ENCODE measurements at regions not wholly inside any gene's neighbourhood (a gene's known extent, or its start where the extent isn't known, plus 50 kb on each side); places are given as distances from the start of the nearest gene placed in this dataset.

- H3K4me3 Mint-ChIP-seq = no peak overlapping the region
- TF ChIP-seq CTCF (conservative IDR thresholded peaks at IDR 0.05) = no peak
- H3K4me1 Mint-ChIP-seq = no peaks in the 10 kb centered on the region
- peaks cover 2% of the 10 kb centered on the region for H3K9me3 Mint-ChIP-seq
- no peaks in the 10 kb centered on the region for H3K27me3 Mint-ChIP-seq (ENCODE audit: low read depth)
- no peak for DNase-seq (ENCODE audit: low read depth, low spot score)
- no peaks in the 10 kb centered on the region for H3K36me3 Mint-ChIP-seq (ENCODE audit: low read depth)
- H3K27ac Mint-ChIP-seq (ENCODE audit: unreplicated experiment) = no peak overlapping the region
These were observed 511.9 kb downstream of the PYDC2 start for GRCh38 chr3:191972714-191973398.

GRCh38 chr3:191973820-191974219 is 512.9 kb downstream of the PYDC2 start:
- Mint-ChIP-seq H3K4me1 (no peaks in the 10 kb centered on the region), H3K9me3 (peaks cover 6% of the 10 kb centered on the region), H3K27me3 (ENCODE audit: low read depth) (no peaks in the 10 kb centered on the region), H3K4me3 (no peak overlapping the region), H3K27ac (ENCODE audit: unreplicated experiment) (no peak overlapping the region), H3K36me3 (ENCODE audit: low read depth) (no peaks in the 10 kb centered on the region)
- TF ChIP-seq CTCF (conservative IDR thresholded peaks at IDR 0.05) = no peak
- no peak for DNase-seq (ENCODE audit: low read depth, low spot score)

GRCh38 chr3:191975936-191976335 is 515.0 kb downstream of the PYDC2 start:
- H3K27ac Mint-ChIP-seq (ENCODE audit: unreplicated experiment) = no peak overlapping the region

GRCh38 chr3:191980443-191980842 is 519.5 kb downstream of the PYDC2 start:
- Mint-ChIP-seq H3K36me3 (ENCODE audit: low read depth) (peaks cover 3% of the 10 kb centered on the region), H3K4me3 (no peak overlapping the region), H3K4me1 (no peaks in the 10 kb centered on the region), H3K9me3 (peaks cover 13% of the 10 kb centered on the region), H3K27me3 (ENCODE audit: low read depth) (no peaks in the 10 kb centered on the region), H3K27ac (ENCODE audit: unreplicated experiment) (no peak overlapping the region)
- TF ChIP-seq CTCF (conservative IDR thresholded peaks at IDR 0.05) = no peak
- no peak for DNase-seq (ENCODE audit: low read depth, low spot score)

More at GRCh38 chr3:191975936-191976335, 515.0 kb downstream of the PYDC2 start:
- Mint-ChIP-seq H3K4me1 (no peaks in the 10 kb centered on the region), H3K4me3 (no peak overlapping the region), H3K36me3 (ENCODE audit: low read depth) (peaks cover 3% of the 10 kb centered on the region), H3K27me3 (ENCODE audit: low read depth) (no peaks in the 10 kb centered on the region), H3K9me3 (peaks cover 13% of the 10 kb centered on the region)
- DNase-seq (ENCODE audit: low read depth, low spot score) = no peak
- no peak for TF ChIP-seq CTCF (conservative IDR thresholded peaks at IDR 0.05)

- no peak overlapping the region for H3K4me3 Mint-ChIP-seq
- TF ChIP-seq CTCF (conservative IDR thresholded peaks at IDR 0.05) = no peak
- peaks cover 3% of the 10 kb centered on the region for H3K36me3 Mint-ChIP-seq (ENCODE audit: low read depth)
- DNase-seq (ENCODE audit: low read depth, low spot score) = no peak
- H3K9me3 Mint-ChIP-seq = peaks cover 13% of the 10 kb centered on the region
- no peaks in the 10 kb centered on the region for H3K27me3 Mint-ChIP-seq (ENCODE audit: low read depth)
- no peaks in the 10 kb centered on the region for H3K4me1 Mint-ChIP-seq
- no peak overlapping the region for H3K27ac Mint-ChIP-seq (ENCODE audit: unreplicated experiment)
These were observed 521.5 kb downstream of the PYDC2 start for GRCh38 chr3:191982481-191982880.
